NCI-H1436 treated with DMSO at 0.1 percent for 48 hours (cell line): ENCODE measurements at regions not wholly inside any gene's neighbourhood (a gene's known extent, or its start where the extent isn't known, plus 50 kb on each side); places are given as distances from the start of the nearest gene placed in this dataset.

Experiments used
- DNase-seq: peaks from one replicate; lab custom pipeline; 2025; lab: John Stamatoyannopoulos, UW

- no peak for DNase-seq
These were observed 134.1 kb upstream of the TCERG1L start for GRCh38 chr10:131445623-131446022.

GRCh38 chr10:131446171-131446570, 134.7 kb upstream of the TCERG1L start:
- no peak for DNase-seq

GRCh38 chr10:131448171-131448570, 136.7 kb upstream of the TCERG1L start:
- DNase-seq = no peak

- DNase-seq = no peak
These were observed 137.4 kb upstream of the TCERG1L start for GRCh38 chr10:131448883-131449282.

- no peak for DNase-seq
These were observed 138.8 kb upstream of the TCERG1L start for GRCh38 chr10:131450216-131450765.

GRCh38 chr10:131451407-131452015, 140.0 kb upstream of the TCERG1L start:
- DNase-seq = no peak

GRCh38 chr10:131452926-131453720, 141.6 kb upstream of the TCERG1L start:
- DNase-seq = no peak

- DNase-seq = no peak
These were observed 142.5 kb upstream of the TCERG1L start for GRCh38 chr10:131453721-131454634.

- DNase-seq = no peak
These were observed 144.9 kb upstream of the TCERG1L start for GRCh38 chr10:131456411-131456810.

GRCh38 chr10:131461093-131461492, 149.6 kb upstream of the TCERG1L start:
- DNase-seq = no peak

- no peak for DNase-seq
These were observed 153.3 kb upstream of the TCERG1L start for GRCh38 chr10:131464789-131465188.

GRCh38 chr10:131469551-131469950, 158.0 kb upstream of the TCERG1L start:
- DNase-seq = no peak

GRCh38 chr10:131473645-131474044, 162.1 kb upstream of the TCERG1L start:
- no peak for DNase-seq

- no peak for DNase-seq
These were observed 162.9 kb upstream of the TCERG1L start for GRCh38 chr10:131474416-131474815.

- DNase-seq = no peak
These were observed 163.5 kb upstream of the TCERG1L start for GRCh38 chr10:131475043-131475442.

- no peak for DNase-seq
These were observed 164.3 kb upstream of the TCERG1L start for GRCh38 chr10:131475803-131476202.

- DNase-seq = no peak
These were observed 166.1 kb upstream of the TCERG1L start for GRCh38 chr10:131477457-131478121.

GRCh38 chr10:131478377-131478989, 167.0 kb upstream of the TCERG1L start:
- no peak for DNase-seq

GRCh38 chr10:131480066-131480465, 168.5 kb upstream of the TCERG1L start:
- no peak for DNase-seq

GRCh38 chr10:131480861-131481260, 169.3 kb upstream of the TCERG1L start:
- no peak for DNase-seq

GRCh38 chr10:131485732-131486131, 174.2 kb upstream of the TCERG1L start:
- DNase-seq = no peak
